OCI-M2 (cell line): ENCODE measurements at regions not wholly inside any gene's neighbourhood (a gene's known extent, or its start where the extent isn't known, plus 50 kb on each side); places are given as distances from the start of the nearest gene placed in this dataset.

Source experiments
- DNase-seq: peaks from one replicate; lab custom pipeline; 2025; ENCODE audit not compliant: unreplicated experiment; lab: John Stamatoyannopoulos, UW

GRCh38 chr4:64613046-64613445 lies 203.8 kb upstream of the TECRL start:
- no peak for DNase-seq

GRCh38 chr4:64598066-64598465 lies 188.8 kb upstream of the TECRL start:
- no peak for DNase-seq

- DNase-seq = no peak
Measured at GRCh38 chr4:64594723-64595122, 185.5 kb upstream of the TECRL start.

GRCh38 chr4:64588507-64588906 lies 179.3 kb upstream of the TECRL start:
- no peak for DNase-seq

GRCh38 chr4:64584981-64585557 lies 175.8 kb upstream of the TECRL start:
- DNase-seq = no peak

- no peak for DNase-seq
Measured at GRCh38 chr4:64584125-64584524, 174.9 kb upstream of the TECRL start.

- no peak for DNase-seq
Measured at GRCh38 chr4:64582492-64582891, 173.2 kb upstream of the TECRL start.

- DNase-seq = no peak
Measured at GRCh38 chr4:64581422-64581821, 172.2 kb upstream of the TECRL start.

GRCh38 chr4:64564126-64564525 lies 154.9 kb upstream of the TECRL start:
- no peak for DNase-seq

- no peak for DNase-seq
Measured at GRCh38 chr4:64559571-64559970, 150.3 kb upstream of the TECRL start.

- no peak for DNase-seq
Measured at GRCh38 chr4:64551125-64551524, 141.9 kb upstream of the TECRL start.

- DNase-seq = no peak
Measured at GRCh38 chr4:64545593-64545992, 136.3 kb upstream of the TECRL start.

GRCh38 chr4:64539234-64539849 lies 130.1 kb upstream of the TECRL start:
- DNase-seq = no peak

GRCh38 chr4:64538219-64538618 lies 129.0 kb upstream of the TECRL start:
- no peak for DNase-seq

GRCh38 chr4:64533637-64534036 lies 124.4 kb upstream of the TECRL start:
- DNase-seq = no peak

- no peak for DNase-seq
Measured at GRCh38 chr4:64533159-64533558, 123.9 kb upstream of the TECRL start.

- DNase-seq = no peak
Measured at GRCh38 chr4:64520421-64520820, 111.2 kb upstream of the TECRL start.

GRCh38 chr4:64518600-64518999 lies 109.3 kb upstream of the TECRL start:
- DNase-seq = no peak

- DNase-seq = no peak
Measured at GRCh38 chr4:64516176-64516575, 106.9 kb upstream of the TECRL start.

- no peak for DNase-seq
Measured at GRCh38 chr4:64508089-64508488, 98.8 kb upstream of the TECRL start.

- DNase-seq = no peak
Measured at GRCh38 chr4:64503945-64504675, 94.9 kb upstream of the TECRL start.

GRCh38 chr4:64503416-64503815 lies 94.2 kb upstream of the TECRL start:
- no peak for DNase-seq

GRCh38 chr4:64497491-64497890 lies 88.2 kb upstream of the TECRL start:
- DNase-seq = no peak
